ENCODE measurements at regions not wholly inside any gene's neighbourhood (a gene's known extent, or its start where the extent isn't known, plus 50 kb on each side); places are given as distances from the start of the nearest gene placed in this dataset.

- no peak for TF ChIP-seq CTCF (IDR thresholded peaks at IDR 0.05; ENCODE audit: low read depth, low read length)
- TF ChIP-seq MAX (IDR thresholded peaks at IDR 0.05; ENCODE audit: low read depth, low read length) = no peak
- TF ChIP-seq MYC (IDR thresholded peaks at IDR 0.05; ENCODE audit: low read depth, low read length) = no peak
Observed at GRCh38 chr7:92968502-92968901, 132.1 kb upstream of the CDK6 start.
